Loucy (cell line): ENCODE measurements at regions not wholly inside any gene's neighbourhood (a gene's known extent, or its start where the extent isn't known, plus 50 kb on each side); places are given as distances from the start of the nearest gene placed in this dataset.

Experiments
- CTCF ChIP-seq: fragments of 200-600 bp; sonication (generic); conservative IDR thresholded peaks from 2 replicates; pipeline ENCODE4 v1.5.1; 2014; ENCODE audit warnings: mild to moderate bottlenecking, antibody characterized with exemption, low read length
- EZH2phosphoT487 ChIP-seq: fragments of 200-600 bp; IDR thresholded peaks from 2 replicates; pipeline ENCODE4 v1.6.1; 2018; ENCODE audit warnings: antibody characterized with exemption, mild to moderate bottlenecking, moderate library complexity, borderline replicate concordance

GRCh38 chr3:28824316-28824715, 456.6 kb upstream of the RBMS3 start:
- TF ChIP-seq CTCF (no peak), EZH2phosphoT487 (no peak)
